ENCODE measurements at regions not wholly inside any gene's neighbourhood (a gene's known extent, or its start where the extent isn't known, plus 50 kb on each side); places are given as distances from the start of the nearest gene placed in this dataset.

DNA sequence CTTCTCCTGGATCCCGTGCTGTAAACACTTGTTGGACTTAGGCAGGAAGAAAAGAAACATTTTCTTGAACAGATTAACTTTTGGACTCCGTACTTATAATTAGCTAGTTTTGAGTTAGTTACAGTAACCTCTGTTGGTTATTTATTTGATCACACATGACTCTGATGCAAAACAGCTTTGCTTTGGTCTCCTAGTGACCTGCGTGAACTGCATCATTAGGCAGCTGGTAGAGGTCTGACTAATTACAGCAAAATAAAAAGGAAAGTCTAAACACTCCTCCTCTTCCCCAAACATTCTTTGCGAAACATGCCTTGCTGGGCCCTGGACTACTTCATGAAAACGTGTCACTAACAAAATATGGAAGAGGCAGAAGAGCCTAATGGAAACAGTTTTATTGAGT lies 61.1 kb upstream of the ZFP64 start:
- Histone ChIP-seq H2AFZ (replicated peaks; ENCODE audit: low read length, poor library complexity) (no peak overlapping the region), H3K4me1 (ENCODE audit: control insufficient read depth, insufficient read depth, low read length) (no peaks in the 10 kb centered on the region), H3K9me3 (ENCODE audit: control insufficient read depth, insufficient read depth, low read length) (no peaks in the 10 kb centered on the region; the same call in 1 of the 2 replicates), H3K23ac (ENCODE audit: low read depth, low read length) (no peak overlapping the region), H3K79me1 (ENCODE audit: low read depth in 1 of 2, low read length in 2 of 2) (no peaks in the 10 kb centered on the region), H3K27me3 (ENCODE audit: control insufficient read depth, insufficient read depth, low read length) (peaks cover 3% of the 10 kb centered on the region; the same call in 1 of the 2 replicates), H3K4me2 (ENCODE audit: low read depth, low read length) (no peak overlapping the region), H2AK9ac (replicated peaks; ENCODE audit: low read depth, low read length, poor library complexity) (no peak overlapping the region), H2BK20ac (ENCODE audit: low read depth, low read length) (no peak overlapping the region), H3K18ac (ENCODE audit: low read depth, low read length) (no peak overlapping the region), H4K91ac (ENCODE audit: insufficient read depth, low read depth, low read length) (no peak overlapping the region), H2BK5ac (ENCODE audit: low read depth, low read length, poor library complexity, severe bottlenecking) (no peak overlapping the region), H3K14ac (replicated peaks; ENCODE audit: low read depth, low read length) (no peak overlapping the region), H3K9me1 (ENCODE audit: insufficient read depth, low read length) (no peaks in the 10 kb centered on the region), H4K5ac (ENCODE audit: low read depth, low read length) (no peak overlapping the region), H3K4me3 (ENCODE audit: insufficient read depth, low read depth, low read length) (no peak overlapping the region), H2BK15ac (ENCODE audit: low read depth, low read length) (no peak overlapping the region), H4K20me1 (ENCODE audit: insufficient read depth, low read length) (no peaks in the 10 kb centered on the region), H4K8ac (ENCODE audit: low read depth in 2 of 2, low read length in 2 of 2) (no peak overlapping the region), H3K4ac (ENCODE audit: low read depth, low read length) (no peak overlapping the region), H2BK120ac (ENCODE audit: low read depth, low read length) (no peak overlapping the region), H3K9ac (ENCODE audit: low read depth, low read length) (no peak overlapping the region), H3K56ac (ENCODE audit: extremely low read depth, insufficient read depth, low read length) (no peak overlapping the region), H3K36me3 (ENCODE audit: control insufficient read depth, insufficient read depth, low read length) (no peaks in the 10 kb centered on the region), H3K27ac (ENCODE audit: insufficient read depth, low read length) (no peak overlapping the region), H2AK5ac (ENCODE audit: low read depth, low read length) (no peak overlapping the region)
- ChIA-PET CTCF (no interaction called here), POLR2A (ENCODE audit: unreplicated experiment) (no interaction called here)
- WGBS, 2 experiments (ENCODE audit: extremely low coverage in 2 of 2, insufficient read length in 1 of 2) = no CpG with 5 or more reads among the region's 5 CpGs
- DNase-seq = no peak
- in situ Hi-C loops (cut with MboI; ENCODE audit: low sequenced_read_pairs) (no loop called here), intact Hi-C loops (cut with micrococcal nuclease) (no loop called here), dilution Hi-C loops (cut with HindIII; ENCODE audit: low sequenced_read_pairs, unreplicated experiment) (no loop called here)
- no peak for ATAC-seq (ENCODE audit: low read depth)
- BruUV-seq (replicated peaks) = no TSS peak
- no peak for TF ChIP-seq CEBPB (IDR thresholded peaks at IDR 0.05; ENCODE audit: low read depth, low read length)
- TF ChIP-seq, protein P1, sequence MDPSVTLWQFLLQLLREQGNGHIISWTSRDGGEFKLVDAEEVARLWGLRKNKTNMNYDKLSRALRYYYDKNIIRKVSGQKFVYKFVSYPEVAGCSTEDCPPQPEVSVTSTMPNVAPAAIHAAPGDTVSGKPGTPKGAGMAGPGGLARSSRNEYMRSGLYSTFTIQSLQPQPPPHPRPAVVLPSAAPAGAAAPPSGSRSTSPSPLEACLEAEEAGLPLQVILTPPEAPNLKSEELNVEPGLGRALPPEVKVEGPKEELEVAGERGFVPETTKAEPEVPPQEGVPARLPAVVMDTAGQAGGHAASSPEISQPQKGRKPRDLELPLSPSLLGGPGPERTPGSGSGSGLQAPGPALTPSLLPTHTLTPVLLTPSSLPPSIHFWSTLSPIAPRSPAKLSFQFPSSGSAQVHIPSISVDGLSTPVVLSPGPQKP (IDR thresholded peaks at IDR 0.05; ENCODE audit: borderline replicate concordance, low read depth, low read length) = no peak

All from IMR-90 (cell line).